DND-41 (cell line): ENCODE measurements at regions not wholly inside any gene's neighbourhood (a gene's known extent, or its start where the extent isn't known, plus 50 kb on each side); places are given as distances from the start of the nearest gene placed in this dataset.

ENCODE experiments used
- EZH2 ChIP-seq: IDR thresholded peaks from 3 replicates; pipeline ENCODE4 v1.6.1; 2012; ENCODE audit warnings: borderline replicate concordance, low read depth, mild to moderate bottlenecking, moderate library complexity, low read length, inconsistent platforms; ENCODE audit not compliant: severe bottlenecking
- TF ChIP-seq, protein P1 (sequence below): IDR thresholded peaks from 2 replicates; pipeline ENCODE4 v1.5.1; 2012; ENCODE audit warnings: borderline replicate concordance, low read length, moderate library complexity, mild to moderate bottlenecking; ENCODE audit not compliant: poor library complexity, severe bottlenecking; ENCODE audit errors: extremely low read depth

- TF ChIP-seq, protein P1, sequence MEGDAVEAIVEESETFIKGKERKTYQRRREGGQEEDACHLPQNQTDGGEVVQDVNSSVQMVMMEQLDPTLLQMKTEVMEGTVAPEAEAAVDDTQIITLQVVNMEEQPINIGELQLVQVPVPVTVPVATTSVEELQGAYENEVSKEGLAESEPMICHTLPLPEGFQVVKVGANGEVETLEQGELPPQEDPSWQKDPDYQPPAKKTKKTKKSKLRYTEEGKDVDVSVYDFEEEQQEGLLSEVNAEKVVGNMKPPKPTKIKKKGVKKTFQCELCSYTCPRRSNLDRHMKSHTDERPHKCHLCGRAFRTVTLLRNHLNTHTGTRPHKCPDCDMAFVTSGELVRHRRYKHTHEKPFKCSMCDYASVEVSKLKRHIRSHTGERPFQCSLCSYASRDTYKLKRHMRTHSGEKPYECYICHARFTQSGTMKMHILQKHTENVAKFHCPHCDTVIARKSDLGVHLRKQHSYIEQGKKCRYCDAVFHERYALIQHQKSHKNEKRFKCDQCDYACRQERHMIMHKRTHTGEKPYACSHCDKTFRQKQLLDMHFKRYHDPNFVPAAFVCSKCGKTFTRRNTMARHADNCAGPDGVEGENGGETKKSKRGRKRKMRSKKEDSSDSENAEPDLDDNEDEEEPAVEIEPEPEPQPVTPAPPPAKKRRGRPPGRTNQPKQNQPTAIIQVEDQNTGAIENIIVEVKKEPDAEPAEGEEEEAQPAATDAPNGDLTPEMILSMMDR = no peak
- no peak for TF ChIP-seq EZH2
Measured at GRCh38 chr13:73861136-73861535, 273.1 kb downstream of the KLF12 start.
